Activated T-cell treated with anti-CD3 and anti-CD28 coated beads, Interleukin-2, amount 50 U/mL, for 48 hours (primary cell): ENCODE measurements at regions not wholly inside any gene's neighbourhood (a gene's known extent, or its start where the extent isn't known, plus 50 kb on each side); places are given as distances from the start of the nearest gene placed in this dataset.

ENCODE experiments used
- DNase-seq, 2 experiments: peaks; one replicate each; pipeline ENCODE4 v3.0.0-alpha.2; 2020

GRCh38 chr11:15490535-15490934 is 375.8 kb downstream of the INSC start:
- DNase-seq = no peak

GRCh38 chr11:15493066-15493465 is 378.3 kb downstream of the INSC start:
- DNase-seq = no peak

DNA sequence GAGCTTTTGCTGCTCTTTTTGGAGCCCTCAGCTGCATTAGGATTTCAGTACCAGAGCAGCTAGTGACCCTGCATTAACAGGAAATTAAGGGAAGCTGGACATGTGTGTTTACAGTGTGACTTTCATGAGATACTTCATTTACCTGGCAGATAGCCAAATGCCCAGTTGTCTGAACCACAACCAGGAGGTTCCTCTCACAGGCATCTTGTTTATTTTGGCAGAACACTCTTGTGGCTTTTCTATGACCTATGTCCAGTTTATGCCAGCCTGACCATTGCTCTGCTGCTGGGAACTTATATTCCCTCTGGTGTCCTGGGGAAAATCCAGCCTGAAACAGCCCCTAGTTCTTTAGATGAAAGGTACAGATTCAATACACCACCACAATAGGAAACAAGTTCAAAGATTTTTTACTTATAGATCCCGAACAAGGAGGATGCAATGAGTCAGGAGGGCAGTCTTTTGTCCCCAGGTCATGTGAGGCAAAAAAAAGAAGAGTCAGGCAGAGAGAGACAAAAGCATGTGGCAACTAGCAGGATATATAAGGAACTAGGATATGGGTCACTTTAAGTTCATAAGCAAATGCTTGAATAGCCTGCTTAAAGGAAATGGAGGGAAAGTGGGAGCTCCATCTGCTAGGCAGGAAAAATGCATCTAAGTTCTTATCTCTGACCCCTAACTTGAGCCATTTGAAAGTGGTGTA is 379.3 kb downstream of the INSC start:
- DNase-seq = no peak

GRCh38 chr11:15494740-15495139 is 380.0 kb downstream of the INSC start:
- DNase-seq = no peak

DNA sequence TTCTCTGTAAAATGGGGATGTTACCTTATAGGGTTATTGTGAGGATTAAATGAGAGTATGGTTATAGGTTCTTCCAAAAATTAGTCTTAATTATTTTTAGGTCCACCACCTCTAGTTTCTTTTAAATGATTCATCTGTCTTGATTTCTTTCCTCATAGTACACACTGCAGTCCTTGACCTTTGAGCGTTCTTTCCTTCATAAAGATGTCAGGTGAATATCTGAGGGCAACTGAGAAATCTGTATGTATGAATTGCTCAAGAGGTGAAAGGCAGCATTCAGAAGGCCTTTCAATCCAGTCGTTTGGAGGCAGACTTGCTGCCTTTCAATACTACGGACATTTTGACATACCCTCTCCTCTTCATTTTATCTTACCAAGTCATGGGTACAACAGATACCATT is 380.7 kb downstream of the INSC start:
- DNase-seq = no peak

- DNase-seq = no peak
Measured at GRCh38 chr11:15497366-15497765, 382.6 kb downstream of the INSC start.

DNA sequence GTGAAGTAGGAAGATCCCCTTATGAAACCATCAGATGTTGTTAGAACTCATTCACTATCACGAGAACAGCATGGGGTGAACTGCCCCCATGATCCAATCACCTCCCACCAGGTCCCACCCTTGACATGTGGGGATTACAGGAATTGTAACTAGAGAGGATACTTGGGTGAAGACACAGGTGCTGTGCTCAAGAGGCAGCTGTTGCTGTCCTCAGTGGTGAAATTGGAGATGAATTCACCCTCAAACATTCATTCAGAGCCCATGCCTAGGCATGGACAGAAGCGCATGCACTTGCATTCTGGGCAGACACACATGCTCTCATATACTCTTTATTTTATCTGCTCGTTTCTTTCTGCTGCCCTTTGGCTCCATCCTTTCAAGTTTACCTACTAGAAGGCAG is 385.0 kb downstream of the INSC start:
- DNase-seq = no peak

DNA sequence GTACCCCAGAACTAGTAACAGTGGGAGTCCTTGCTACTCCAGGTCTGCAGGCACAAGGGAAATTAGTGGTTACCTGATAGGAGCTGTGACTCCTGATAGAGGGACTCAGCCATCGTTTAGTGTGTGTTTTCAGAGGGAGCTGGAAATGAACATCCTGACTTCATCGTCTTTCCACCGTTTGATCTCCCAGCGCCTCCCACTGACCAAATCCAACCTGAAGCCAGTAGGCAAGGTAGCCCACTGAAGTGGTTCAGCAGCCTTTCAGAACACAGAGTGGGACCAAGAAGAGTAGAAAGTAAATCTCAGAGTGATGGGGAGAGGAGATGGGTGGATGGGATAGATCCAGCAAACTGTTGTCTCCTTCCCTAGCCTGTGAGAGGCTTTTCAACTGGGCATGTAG is 385.9 kb downstream of the INSC start:
- DNase-seq = no peak

- no peak for DNase-seq
Measured at GRCh38 chr11:15501566-15501965, 386.8 kb downstream of the INSC start.

GRCh38 chr11:15505155-15505554 is 390.4 kb downstream of the INSC start:
- no peak for DNase-seq

GRCh38 chr11:15507592-15507991 is 392.9 kb downstream of the INSC start:
- no peak for DNase-seq

- no peak for DNase-seq
Measured at GRCh38 chr11:15509082-15509481, 394.4 kb downstream of the INSC start.

- no peak for DNase-seq
Measured at GRCh38 chr11:15519124-15519791, 404.5 kb downstream of the INSC start.

GRCh38 chr11:15519911-15520310 is 405.2 kb downstream of the INSC start:
- DNase-seq = no peak

DNA sequence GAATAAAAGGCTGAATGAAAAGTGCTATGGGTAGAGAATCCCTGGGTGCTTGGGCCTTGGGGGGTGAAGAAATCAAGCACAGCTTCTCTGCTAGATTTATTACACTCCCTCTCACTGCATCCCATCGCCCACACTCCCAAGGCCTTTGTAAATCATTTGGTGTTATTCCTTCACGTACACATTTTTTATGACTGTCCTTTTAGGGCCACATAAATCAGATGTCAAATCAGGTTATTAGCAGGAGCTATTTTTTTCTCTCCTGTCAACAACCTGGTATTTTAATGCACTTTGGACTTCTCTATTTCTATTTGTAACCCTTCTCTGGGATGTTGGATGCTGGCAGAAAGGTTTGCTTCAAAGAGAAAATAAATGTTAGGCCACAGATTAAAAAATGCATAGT is 408.8 kb downstream of the INSC start:
- no peak for DNase-seq

GRCh38 chr11:15525582-15525981 is 410.9 kb downstream of the INSC start:
- no peak for DNase-seq

GRCh38 chr11:15526032-15526431 is 411.3 kb downstream of the INSC start:
- no peak for DNase-seq

GRCh38 chr11:15526859-15527450 is 412.2 kb downstream of the INSC start:
- DNase-seq = no peak

- DNase-seq = no peak
Measured at GRCh38 chr11:15532432-15532831, 417.7 kb downstream of the INSC start.

DNA sequence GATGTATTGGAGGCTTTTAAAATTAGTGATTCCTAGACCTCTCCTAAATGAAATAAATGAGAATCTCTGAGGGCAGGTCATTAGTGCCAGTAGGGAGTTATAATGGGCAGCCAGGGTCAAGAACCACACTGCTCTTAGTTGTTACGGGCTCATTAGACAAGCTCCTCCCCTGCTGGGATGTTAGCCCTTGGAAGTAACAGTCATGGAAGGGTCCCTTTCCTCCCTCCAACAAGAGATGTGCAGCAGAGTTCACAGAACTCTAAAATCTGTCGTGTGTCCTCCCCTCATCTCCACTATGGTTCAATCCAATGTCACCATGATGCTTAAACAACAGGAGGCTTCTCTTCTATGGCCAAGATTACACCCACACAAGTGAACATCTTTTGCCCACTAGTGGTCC is 419.5 kb downstream of the INSC start:
- DNase-seq = no peak

DNA sequence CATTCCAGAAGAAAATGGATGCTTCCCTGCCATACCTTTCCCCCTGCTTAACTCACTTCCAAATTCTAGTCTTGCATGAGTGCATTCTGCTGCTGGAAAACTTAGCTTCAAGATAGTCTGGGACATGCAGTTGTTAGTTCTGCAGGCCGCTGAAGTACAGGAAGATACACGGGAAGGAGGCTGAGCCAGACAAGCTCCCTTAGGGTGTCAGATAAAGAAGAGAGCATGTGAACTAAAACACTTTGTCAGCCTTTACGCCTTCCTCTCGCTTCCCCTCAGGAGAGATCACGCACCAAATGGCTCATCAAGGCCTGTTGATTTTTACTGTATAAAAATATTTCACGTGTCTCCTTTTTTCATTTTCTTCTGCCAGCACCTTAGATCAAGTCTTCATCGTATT is 420.7 kb downstream of the INSC start:
- no peak for DNase-seq

DNA sequence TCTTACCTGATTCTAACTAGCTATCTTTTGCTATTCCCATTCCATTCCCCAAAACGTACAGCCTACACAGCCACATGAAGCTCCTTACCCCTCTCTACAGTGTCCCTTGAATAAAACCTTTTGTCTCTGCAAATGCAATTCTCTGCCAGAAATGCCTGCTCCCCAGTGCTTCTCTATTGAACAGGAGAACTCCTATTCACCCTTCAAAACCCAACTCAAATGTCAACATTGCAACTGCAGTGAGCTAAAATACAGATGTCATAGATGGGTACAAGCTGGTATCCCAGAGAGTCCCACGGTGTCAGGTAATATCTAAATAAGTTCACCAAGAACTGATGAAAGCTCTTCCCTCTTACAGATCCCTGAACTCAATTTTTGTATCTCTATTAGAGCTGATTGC is 421.7 kb downstream of the INSC start:
- no peak for DNase-seq

- no peak for DNase-seq
Measured at GRCh38 chr11:15539645-15540044, 424.9 kb downstream of the INSC start.

DNA sequence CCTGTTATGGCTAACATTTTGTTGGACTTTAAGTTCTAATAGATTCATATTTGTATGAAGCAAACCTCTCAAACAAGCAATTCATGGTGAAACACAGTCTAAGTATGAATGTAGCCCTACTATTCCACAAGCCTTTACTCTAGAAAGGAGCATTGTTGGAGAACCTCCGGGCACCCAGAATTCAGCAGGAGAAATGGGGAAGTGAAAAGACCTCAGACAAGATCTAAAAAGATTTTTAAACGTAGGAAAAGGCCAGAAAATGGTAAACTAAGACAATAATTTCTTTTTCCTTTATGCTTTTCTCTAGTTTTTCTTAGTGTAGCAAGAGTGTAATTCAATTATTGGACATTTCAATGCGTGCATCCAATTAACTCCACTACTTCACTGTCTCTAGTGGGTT is 426.4 kb downstream of the INSC start:
- DNase-seq = no peak

GRCh38 chr11:15544353-15544752 is 429.6 kb downstream of the INSC start:
- no peak for DNase-seq
